ENCODE measurements at regions not wholly inside any gene's neighbourhood (a gene's known extent, or its start where the extent isn't known, plus 50 kb on each side); places are given as distances from the start of the nearest gene placed in this dataset.

GRCh38 chr10:131695496-131696165 is 205.2 kb upstream of the PPP2R2D start:
- Histone ChIP-seq H3K4me2 (no peak overlapping the region), H3K4me1 (ENCODE audit: insufficient read depth) (no peaks in the 10 kb centered on the region), H3K27ac (no peak overlapping the region), H2AFZ (no peak overlapping the region), H3K36me3 (replicated peaks; ENCODE audit: insufficient read depth, low read depth) (no peaks in the 10 kb centered on the region), H3K9me3 (ENCODE audit: low read depth) (no peaks in the 10 kb centered on the region), H3K79me2 (no peaks in the 10 kb centered on the region), H3K9me2 (replicated peaks; ENCODE audit: insufficient read depth) (no peaks in the 10 kb centered on the region), H4K20me1 (ENCODE audit: insufficient read depth, poor library complexity, severe bottlenecking) (no peaks in the 10 kb centered on the region), H3K4me3 (no peak overlapping the region), H3K27me3 (no peaks in the 10 kb centered on the region)
- 95% methylated on average over 23 of the region's 23 CpGs for WGBS (ENCODE audit: low lambda C conversion rate, missing lambda C conversion rate)
- no peak for DNase-seq (ENCODE audit: low spot score)
- TF ChIP-seq EZH2phosphoT487 (IDR thresholded peaks at IDR 0.05; ENCODE audit: low read depth, severe bottlenecking, unreplicated experiment) (no peak), EZH2 (IDR thresholded peaks at IDR 0.05; ENCODE audit: borderline replicate concordance) (no peak), CTCF (IDR thresholded peaks at IDR 0.05; ENCODE audit: poor library complexity) (no peak)

- no peaks in the 10 kb centered on the region for H4K20me1 ChIP-seq (ENCODE audit: insufficient read depth, poor library complexity, severe bottlenecking)
- no peaks in the 10 kb centered on the region for H3K36me3 ChIP-seq (replicated peaks; ENCODE audit: insufficient read depth, low read depth)
- 84% methylated on average over 21 of the region's 21 CpGs for WGBS (ENCODE audit: low lambda C conversion rate, missing lambda C conversion rate)
- H3K4me1 ChIP-seq (ENCODE audit: insufficient read depth) = no peaks in the 10 kb centered on the region
- no peak overlapping the region for H3K4me3 ChIP-seq
- no peaks in the 10 kb centered on the region for H3K79me2 ChIP-seq
- H2AFZ ChIP-seq = no peak overlapping the region
- H3K27me3 ChIP-seq = no peaks in the 10 kb centered on the region
- H3K9me2 ChIP-seq (replicated peaks; ENCODE audit: insufficient read depth) = no peaks in the 10 kb centered on the region
- DNase-seq (ENCODE audit: low spot score) = no peak
- no peak overlapping the region for H3K27ac ChIP-seq
- no peak overlapping the region for H3K4me2 ChIP-seq
- TF ChIP-seq EZH2phosphoT487 (IDR thresholded peaks at IDR 0.05; ENCODE audit: low read depth, severe bottlenecking, unreplicated experiment) (no peak), EZH2 (IDR thresholded peaks at IDR 0.05; ENCODE audit: borderline replicate concordance) (no peak), CTCF (IDR thresholded peaks at IDR 0.05; ENCODE audit: poor library complexity) (no peak)
- no peaks in the 10 kb centered on the region for H3K9me3 ChIP-seq (ENCODE audit: low read depth)
These were observed 203.2 kb upstream of the PPP2R2D start for GRCh38 chr10:131697476-131698128.

GRCh38 chr10:131698232-131698631 is 202.6 kb upstream of the PPP2R2D start:
- no peak overlapping the region for H3K4me3 ChIP-seq
- DNase-seq (ENCODE audit: low spot score) = no peak
- no peak overlapping the region for H2AFZ ChIP-seq
- no peaks in the 10 kb centered on the region for H3K9me2 ChIP-seq (replicated peaks; ENCODE audit: insufficient read depth)
- WGBS (ENCODE audit: low lambda C conversion rate, missing lambda C conversion rate) = 94% methylated on average over 10 of the region's 10 CpGs
- H3K9me3 ChIP-seq (ENCODE audit: low read depth) = no peaks in the 10 kb centered on the region
- no peaks in the 10 kb centered on the region for H4K20me1 ChIP-seq (ENCODE audit: insufficient read depth, poor library complexity, severe bottlenecking)
- no peak overlapping the region for H3K27ac ChIP-seq
- H3K36me3 ChIP-seq (replicated peaks; ENCODE audit: insufficient read depth, low read depth) = no peaks in the 10 kb centered on the region
- H3K4me2 ChIP-seq = no peak overlapping the region
- no peaks in the 10 kb centered on the region for H3K4me1 ChIP-seq (ENCODE audit: insufficient read depth)
- H3K79me2 ChIP-seq = no peaks in the 10 kb centered on the region
- TF ChIP-seq EZH2phosphoT487 (IDR thresholded peaks at IDR 0.05; ENCODE audit: low read depth, severe bottlenecking, unreplicated experiment) = no peak
- TF ChIP-seq CTCF (IDR thresholded peaks at IDR 0.05; ENCODE audit: poor library complexity) = no peak
- TF ChIP-seq EZH2 (IDR thresholded peaks at IDR 0.05; ENCODE audit: borderline replicate concordance) = no peak
- no peaks in the 10 kb centered on the region for H3K27me3 ChIP-seq
